Stimulated activated CD8-positive, alpha-beta memory T cell treated with anti-CD3 and anti-CD28 coated beads, Interleukin-7, amount 100 ng/mL, for 4 hours (primary cell): ENCODE measurements at regions not wholly inside any gene's neighbourhood (a gene's known extent, or its start where the extent isn't known, plus 50 kb on each side); places are given as distances from the start of the nearest gene placed in this dataset.

Experiments used
- DNase-seq, 2 donors: peaks; one replicate each; pipeline ENCODE4 v3.0.0-alpha.2; 2020; ENCODE audit warnings: low read depth in 2 of 2

DNA sequence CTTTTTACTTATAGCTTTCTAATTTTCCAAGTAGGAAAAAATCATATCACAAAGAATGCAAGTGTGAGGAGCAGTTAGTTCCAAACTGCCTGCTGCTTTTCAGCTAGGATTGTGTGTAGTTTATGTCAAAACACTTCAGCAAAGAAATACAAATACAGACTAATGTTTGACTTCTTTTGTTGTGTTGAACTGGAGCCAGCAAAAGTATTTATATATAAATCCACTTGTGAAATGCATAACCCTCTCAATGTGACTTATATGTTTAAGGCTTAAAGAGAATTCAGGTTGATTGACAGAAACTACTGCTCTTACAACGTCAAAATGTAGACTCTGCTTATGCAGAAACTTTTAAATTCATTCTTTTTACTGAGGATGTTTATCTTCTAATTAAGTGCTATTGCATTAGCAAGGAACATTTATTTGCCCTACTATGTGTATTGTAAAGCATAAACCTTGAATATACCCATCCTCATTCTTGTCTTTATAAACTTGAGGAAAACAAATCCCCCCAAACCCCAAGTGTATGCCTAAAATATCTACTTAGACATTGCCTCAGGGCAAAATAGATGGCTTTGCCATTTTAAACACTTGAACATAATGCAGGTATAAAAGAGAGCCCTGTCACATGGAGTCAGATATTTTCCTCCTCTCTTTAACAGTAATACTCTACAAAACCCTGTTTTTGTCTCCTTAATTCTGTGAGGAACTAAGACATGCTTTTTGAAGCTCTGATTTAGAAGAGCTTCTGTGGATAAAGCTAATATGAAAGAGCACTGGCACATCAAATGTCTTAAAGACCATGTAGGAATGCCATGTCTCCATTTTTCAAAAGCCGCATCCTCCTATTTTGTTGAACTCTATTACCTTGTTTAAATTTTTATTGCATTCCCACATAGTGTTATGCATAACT lies 302.8 kb upstream of the TBC1D5 start:
- no peak for DNase-seq

GRCh38 chr3:18044191-18044590 lies 301.8 kb upstream of the TBC1D5 start:
- DNase-seq = no peak

- no peak for DNase-seq
Measured at GRCh38 chr3:18036450-18036815, 294.0 kb upstream of the TBC1D5 start.

DNA sequence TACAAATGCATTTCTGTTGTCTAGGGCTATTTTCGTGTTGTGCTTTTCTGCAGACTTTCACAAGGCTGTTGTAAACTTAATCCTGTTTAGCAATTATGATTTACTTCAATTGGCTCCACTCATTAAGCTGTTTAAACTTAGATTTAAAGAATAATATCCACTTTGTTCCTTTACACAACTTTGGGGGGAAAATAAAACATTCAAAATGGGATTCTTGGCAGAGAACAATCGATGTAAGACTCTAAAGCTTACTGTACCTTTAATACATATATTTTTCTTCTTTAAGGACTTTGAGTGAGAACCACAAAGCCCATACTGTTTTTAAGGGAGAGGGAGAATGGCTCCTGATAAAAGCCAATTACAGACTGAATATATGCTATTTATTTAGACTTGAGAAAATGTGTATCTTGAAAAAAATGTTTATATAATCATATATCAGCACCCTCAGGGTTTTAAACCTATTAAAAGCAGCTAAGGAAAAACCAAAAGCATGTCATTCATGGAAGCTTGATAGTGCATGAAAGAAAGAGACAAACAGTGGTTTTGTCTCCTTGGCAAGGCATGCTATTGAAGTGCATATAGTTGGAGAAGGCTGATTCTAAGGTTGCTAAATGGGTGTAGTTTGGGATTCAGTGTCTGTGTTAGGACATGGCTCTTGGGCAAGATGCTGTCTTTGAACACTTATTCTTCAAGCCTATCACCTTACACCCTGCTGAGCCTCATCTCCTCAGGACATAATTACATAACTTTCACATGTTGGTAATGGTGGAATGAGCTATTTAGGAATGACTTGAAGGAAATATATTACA lies 293.4 kb upstream of the TBC1D5 start:
- no peak for DNase-seq

DNA sequence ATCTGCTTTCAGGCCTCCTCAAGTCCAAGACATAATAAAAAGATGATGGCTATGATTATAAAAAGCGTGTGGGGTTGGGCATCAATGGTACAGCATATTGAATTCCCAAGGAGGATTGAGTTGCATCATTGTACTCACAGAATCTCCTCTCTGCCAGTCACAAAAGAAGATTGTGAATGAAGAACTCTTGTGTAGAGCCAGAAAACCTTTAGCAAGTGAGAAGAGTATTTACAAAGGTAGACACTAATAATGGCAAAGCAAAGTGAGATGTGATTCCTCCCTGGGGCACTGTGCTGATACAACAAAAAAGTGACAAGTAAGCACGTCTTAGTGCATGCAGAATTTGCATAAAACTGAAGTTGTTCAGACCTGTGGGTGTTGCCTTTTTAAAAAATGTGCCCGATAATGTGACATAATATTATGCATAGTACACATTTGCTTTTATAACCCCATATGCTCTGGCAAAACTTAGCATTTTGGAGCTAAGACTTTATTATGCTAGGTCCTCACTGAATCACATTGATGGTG lies 291.2 kb upstream of the TBC1D5 start:
- DNase-seq = no peak

GRCh38 chr3:18030371-18030870 lies 288.0 kb upstream of the TBC1D5 start:
- DNase-seq = no peak

GRCh38 chr3:18027161-18027939 lies 284.9 kb upstream of the TBC1D5 start:
- DNase-seq = no peak

DNA sequence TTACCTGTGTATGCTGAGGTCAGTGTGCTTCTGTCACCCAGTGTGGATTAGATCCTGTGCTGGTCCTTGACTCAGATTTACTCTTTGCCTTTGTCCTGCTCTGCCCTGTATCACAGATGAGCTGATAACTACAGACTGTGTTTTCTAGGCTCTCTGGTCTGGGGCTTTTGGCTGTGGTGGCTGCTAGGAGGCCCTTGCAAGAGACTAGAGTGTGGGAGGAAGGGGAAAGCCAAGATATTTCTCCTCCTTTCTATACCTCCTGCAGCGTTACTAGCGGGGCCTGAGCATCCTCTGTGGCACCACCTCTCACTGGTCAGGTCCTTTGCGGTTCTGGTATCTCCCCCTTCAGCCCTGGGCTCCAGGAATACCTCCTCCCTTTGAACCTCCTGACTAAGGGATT lies 282.3 kb upstream of the TBC1D5 start:
- no peak for DNase-seq

GRCh38 chr3:18019161-18019495 lies 276.7 kb upstream of the TBC1D5 start:
- no peak for DNase-seq

DNA sequence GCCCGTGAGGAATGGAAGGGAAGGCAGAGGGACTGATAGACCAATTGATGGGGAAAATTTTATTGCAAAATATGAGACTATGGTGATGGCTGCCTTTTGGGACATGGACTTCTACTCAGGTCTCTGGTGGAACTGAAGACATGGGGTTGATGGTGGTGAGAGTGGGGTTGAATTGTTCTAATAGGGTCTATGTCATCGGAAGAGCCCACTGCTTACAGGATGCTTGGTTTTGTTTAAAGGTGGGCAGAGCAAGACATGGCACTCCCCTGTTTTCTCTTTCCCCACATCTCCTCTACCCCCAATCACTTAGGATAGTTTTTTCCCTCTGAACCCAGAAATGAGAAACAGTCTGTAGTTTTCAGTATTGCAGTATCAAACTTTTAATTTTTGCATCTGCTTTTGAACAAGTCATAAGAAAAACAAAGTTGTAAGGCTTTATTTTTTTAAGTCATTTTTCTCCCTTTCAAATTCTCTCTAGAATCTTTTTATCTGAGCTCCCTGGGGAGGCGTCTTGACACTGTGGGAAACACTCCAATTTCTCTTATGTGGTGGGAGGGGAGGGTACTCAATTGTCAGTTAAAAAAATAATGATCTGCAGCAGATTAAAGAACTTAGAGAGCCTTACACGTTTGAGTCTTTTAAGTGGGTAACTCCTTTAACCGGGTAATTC lies 276.2 kb upstream of the TBC1D5 start:
- no peak for DNase-seq

DNA sequence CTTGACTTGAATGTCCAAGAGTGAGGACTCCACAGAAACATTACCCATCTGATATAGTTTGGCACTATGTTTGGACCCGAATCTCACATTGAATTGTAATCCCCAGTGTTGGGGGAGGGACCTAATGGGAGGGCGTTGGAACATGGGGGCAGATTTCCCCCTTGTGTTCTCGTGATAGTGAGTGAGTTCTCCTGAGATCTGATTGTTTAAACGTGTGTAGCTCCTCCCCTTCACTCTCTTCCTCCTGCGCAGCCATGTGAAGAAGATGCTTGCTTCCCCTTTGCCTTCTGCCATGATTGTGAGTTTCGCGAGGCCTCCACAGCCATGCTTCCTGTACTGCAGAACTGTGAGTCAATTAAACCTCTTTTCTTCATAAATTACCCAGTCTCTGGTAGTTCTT lies 273.9 kb upstream of the TBC1D5 start:
- no peak for DNase-seq

GRCh38 chr3:18012933-18013332 lies 270.5 kb upstream of the TBC1D5 start:
- no peak for DNase-seq

DNA sequence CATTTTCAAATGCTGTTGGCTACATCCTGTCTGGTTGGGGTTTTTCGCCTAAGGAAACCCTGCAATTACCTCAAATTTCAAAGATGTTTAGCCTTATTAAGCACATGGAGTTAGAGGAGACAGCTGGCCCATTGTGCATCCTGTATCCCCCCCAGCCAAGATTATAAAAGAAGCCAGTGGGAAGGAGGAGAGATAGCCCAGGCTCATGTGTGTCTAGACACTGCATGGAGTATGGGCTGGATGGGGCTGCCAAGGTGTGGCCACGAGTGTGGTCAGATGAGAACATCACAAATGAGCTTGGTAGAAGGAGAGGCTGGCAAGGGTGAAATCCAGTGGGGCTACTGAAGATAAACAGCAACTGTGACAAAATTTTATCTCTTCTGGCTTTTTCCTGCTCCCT lies 270.0 kb upstream of the TBC1D5 start:
- DNase-seq = no peak

DNA sequence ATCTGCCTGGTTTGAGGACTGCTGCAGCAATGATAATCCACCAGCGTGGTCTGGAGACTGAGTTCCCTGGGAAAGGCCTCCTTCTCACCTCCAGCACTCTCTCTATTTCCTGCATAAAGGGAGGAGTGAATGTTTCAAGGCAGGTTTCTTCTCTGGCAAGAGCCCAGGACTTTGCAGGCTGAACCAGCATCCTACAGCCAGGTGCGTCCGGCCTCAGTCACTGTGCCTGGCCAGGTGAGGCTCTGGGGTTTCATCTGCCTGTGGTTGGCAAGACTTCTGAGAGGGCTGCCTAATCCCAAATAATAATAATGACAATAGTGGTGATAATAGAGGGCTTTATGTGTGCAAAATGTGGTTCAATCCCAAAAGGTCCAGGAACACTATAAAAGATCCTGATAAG lies 269.0 kb upstream of the TBC1D5 start:
- no peak for DNase-seq

GRCh38 chr3:18010001-18010400 lies 267.6 kb upstream of the TBC1D5 start:
- no peak for DNase-seq

- DNase-seq = no peak
Measured at GRCh38 chr3:18008706-18009368, 266.4 kb upstream of the TBC1D5 start.

DNA sequence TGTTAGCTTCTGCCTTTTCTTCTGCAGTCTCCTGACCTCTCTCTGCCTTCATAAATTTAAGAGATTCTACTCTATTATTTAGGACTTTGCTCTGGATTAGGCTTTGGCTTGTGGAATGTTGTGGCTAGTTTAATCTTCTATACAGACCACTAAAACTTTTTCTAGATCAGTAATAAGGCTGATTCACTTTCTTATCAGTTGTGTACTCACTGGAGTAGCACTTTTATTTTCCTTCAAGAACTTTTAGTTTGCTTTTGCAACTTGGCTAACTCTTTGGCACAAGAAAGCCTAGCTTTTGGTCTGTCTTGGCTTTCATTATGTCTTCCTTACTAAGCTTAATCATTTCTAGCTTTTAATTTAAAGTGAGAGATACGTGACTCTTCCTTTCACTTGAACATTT lies 265.5 kb upstream of the TBC1D5 start:
- DNase-seq = no peak

- no peak for DNase-seq
Measured at GRCh38 chr3:17995769-17996168, 253.3 kb upstream of the TBC1D5 start.

- DNase-seq = no peak
Measured at GRCh38 chr3:17994167-17994566, 251.7 kb upstream of the TBC1D5 start.

DNA sequence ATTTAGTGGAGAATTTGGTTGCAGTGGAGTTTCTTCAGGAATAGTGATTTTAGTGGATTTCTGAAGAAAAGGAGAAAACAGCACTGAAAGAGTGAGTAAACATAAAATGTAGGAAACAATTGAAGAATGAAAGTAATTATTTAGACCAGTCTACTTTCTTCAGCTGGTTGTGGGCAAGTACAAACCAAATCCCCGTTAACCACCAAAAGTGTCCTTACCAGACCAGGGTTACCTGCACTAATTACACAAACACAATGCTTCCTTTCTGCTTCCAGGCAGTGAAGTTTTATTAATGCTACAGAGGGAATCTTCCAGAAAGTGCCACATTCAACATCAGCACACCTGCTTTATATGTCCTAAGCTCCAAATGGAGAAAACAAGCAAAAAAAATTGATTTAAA lies 248.0 kb upstream of the TBC1D5 start:
- no peak for DNase-seq

- DNase-seq = no peak
Measured at GRCh38 chr3:17986348-17986816, 244.0 kb upstream of the TBC1D5 start.
